A673 (cell line): ENCODE measurements at regions not wholly inside any gene's neighbourhood (a gene's known extent, or its start where the extent isn't known, plus 50 kb on each side); places are given as distances from the start of the nearest gene placed in this dataset.

ENCODE experiments used
- BruUV-seq: library from RNA; stranded (reverse); fragments of 400-500 nt; replicated peaks from 2 replicates; lab custom pipeline; 2021; lab: Mats Ljungman, UMichigan
- CTCF ChIA-PET: fragments of 300-600 bp; sonication (Branson Sonifier 250); formaldehyde crosslinking; loops from one replicate; lab custom pipeline; 2022; ENCODE audit warnings: antibody characterized with exemption; lab: Charles Lee
- POLR2A ChIA-PET: fragments of 300-600 bp; sonication (Branson Sonifier 250); formaldehyde crosslinking; loops from one replicate; lab custom pipeline; 2022; ENCODE audit warnings: antibody characterized with exemption; ENCODE audit not compliant: low non-redundant PET; lab: Charles Lee
- DNase-seq: peaks from one replicate; pipeline ENCODE4 v3.0.0-alpha.2; 2015; ENCODE audit warnings: low spot score
- H3K27ac ChIP-seq: fragments of 200-600 bp; sonication (generic); 2 replicates; pipeline ENCODE4 v1.5.1; 2016; ENCODE audit warnings: mixed run types, low read depth, mild to moderate bottlenecking, mixed read lengths, antibody characterized with exemption, low read length; ENCODE audit not compliant: poor library complexity, severe bottlenecking
- H3K27me3 ChIP-seq: fragments of 200-600 bp; sonication (generic); replicated peaks from 2 replicates; pipeline ENCODE4 v1.6.1; 2017; ENCODE audit warnings: mixed run types, low read depth, mild to moderate bottlenecking, mixed read lengths, antibody characterized with exemption, low read length; ENCODE audit not compliant: insufficient read depth, poor library complexity
- H3K36me3 ChIP-seq: fragments of 200-600 bp; sonication (generic); 2 replicates; pipeline ENCODE4 v1.6.1; 2016; ENCODE audit warnings: mixed run types, mild to moderate bottlenecking, mixed read lengths, antibody characterized with exemption, low read length; ENCODE audit not compliant: insufficient read depth, poor library complexity, severe bottlenecking
- H3K4me1 ChIP-seq: fragments of 200-600 bp; sonication (generic); 2 replicates; pipeline ENCODE4 v1.6.1; 2017; ENCODE audit warnings: mixed run types, mild to moderate bottlenecking, mixed read lengths, antibody characterized with exemption, low read length; ENCODE audit not compliant: insufficient read depth, poor library complexity, severe bottlenecking
- H3K4me3 ChIP-seq: fragments of 200-600 bp; sonication (generic); 2 replicates; pipeline ENCODE4 v1.5.1; 2016; ENCODE audit warnings: low read depth, mixed run types, mild to moderate bottlenecking, mixed read lengths, low read length; ENCODE audit not compliant: poor library complexity, severe bottlenecking
- H3K9me3 ChIP-seq: fragments of 200-600 bp; sonication (generic); 2 replicates; pipeline ENCODE4 v1.6.1; 2016; ENCODE audit warnings: mixed run types, low read depth, mild to moderate bottlenecking, mixed read lengths, antibody characterized with exemption, low read length; ENCODE audit not compliant: poor library complexity, severe bottlenecking
- CTCF ChIP-seq: fragments of 300-800, 200-600 bp; sonication (generic); conservative IDR thresholded peaks from 2 replicates; pipeline ENCODE4 v1.5.1; 2017; ENCODE audit warnings: low read depth, mild to moderate bottlenecking, antibody characterized with exemption, low read length, moderate library complexity, mixed read lengths
- EZH2 ChIP-seq: fragments of 200-600 bp; sonication (generic); IDR thresholded peaks from 2 replicates; pipeline ENCODE4 v1.6.1; 2017; ENCODE audit warnings: borderline replicate concordance, low read depth, mild to moderate bottlenecking, mixed read lengths, antibody characterized with exemption, low read length; ENCODE audit not compliant: poor library complexity, severe bottlenecking
- intact Hi-C: fragments of 100-400 bp; cut with micrococcal nuclease; formaldehyde crosslinking; loops from one replicate; pipeline ENCODE4 v1.10.0; 2022; ENCODE audit not compliant: unreplicated experiment

GRCh38 chr3:159840703-159841299, 147.8 kb upstream of the IL12A start:
- Histone ChIP-seq H3K27me3 (no peaks in the 10 kb centered on the region), H3K27ac (no peak overlapping the region), H3K36me3 (no peaks in the 10 kb centered on the region), H3K4me1 (peaks cover 10% of the 10 kb centered on the region), H3K4me3 (no peak overlapping the region), H3K9me3 (no peaks in the 10 kb centered on the region)
- BruUV-seq = no TSS peak
- POLR2A ChIA-PET = no interaction called here
- TF ChIP-seq CTCF (no peak), EZH2 (no peak)
- CTCF ChIA-PET = no interaction called here
- DNase-seq = no peak
- intact Hi-C loops = no loop called here

DNA sequence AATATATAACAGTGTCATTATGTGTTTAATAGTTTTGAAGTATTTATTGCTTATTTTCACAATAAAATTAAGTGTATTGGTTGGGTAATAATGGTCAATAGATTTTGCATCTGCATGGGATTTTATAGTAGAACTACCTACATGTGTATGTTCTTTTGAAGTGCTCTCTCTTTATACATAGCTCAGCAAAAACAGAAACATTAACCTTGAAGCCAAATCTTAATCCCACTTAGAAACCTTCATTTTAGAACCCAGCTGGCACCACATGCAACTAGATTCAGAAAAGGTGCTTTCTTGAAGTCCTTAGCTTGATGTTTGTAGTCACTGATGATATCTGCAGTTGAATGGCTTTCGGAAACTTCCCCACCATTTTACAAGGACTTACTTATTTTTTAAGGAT, 146.9 kb upstream of the IL12A start:
- no peak for DNase-seq
- intact Hi-C loops = no loop called here
- H3K36me3 ChIP-seq = no peaks in the 10 kb centered on the region
- no peak overlapping the region for H3K27ac ChIP-seq
- BruUV-seq = no TSS peak
- H3K4me3 ChIP-seq = no peak overlapping the region
- H3K9me3 ChIP-seq = no peaks in the 10 kb centered on the region
- ChIA-PET POLR2A (no interaction called here), CTCF (no interaction called here)
- H3K27me3 ChIP-seq = no peaks in the 10 kb centered on the region
- H3K4me1 ChIP-seq = peaks cover 7% of the 10 kb centered on the region
- no peak for TF ChIP-seq CTCF
- TF ChIP-seq EZH2 = no peak

DNA sequence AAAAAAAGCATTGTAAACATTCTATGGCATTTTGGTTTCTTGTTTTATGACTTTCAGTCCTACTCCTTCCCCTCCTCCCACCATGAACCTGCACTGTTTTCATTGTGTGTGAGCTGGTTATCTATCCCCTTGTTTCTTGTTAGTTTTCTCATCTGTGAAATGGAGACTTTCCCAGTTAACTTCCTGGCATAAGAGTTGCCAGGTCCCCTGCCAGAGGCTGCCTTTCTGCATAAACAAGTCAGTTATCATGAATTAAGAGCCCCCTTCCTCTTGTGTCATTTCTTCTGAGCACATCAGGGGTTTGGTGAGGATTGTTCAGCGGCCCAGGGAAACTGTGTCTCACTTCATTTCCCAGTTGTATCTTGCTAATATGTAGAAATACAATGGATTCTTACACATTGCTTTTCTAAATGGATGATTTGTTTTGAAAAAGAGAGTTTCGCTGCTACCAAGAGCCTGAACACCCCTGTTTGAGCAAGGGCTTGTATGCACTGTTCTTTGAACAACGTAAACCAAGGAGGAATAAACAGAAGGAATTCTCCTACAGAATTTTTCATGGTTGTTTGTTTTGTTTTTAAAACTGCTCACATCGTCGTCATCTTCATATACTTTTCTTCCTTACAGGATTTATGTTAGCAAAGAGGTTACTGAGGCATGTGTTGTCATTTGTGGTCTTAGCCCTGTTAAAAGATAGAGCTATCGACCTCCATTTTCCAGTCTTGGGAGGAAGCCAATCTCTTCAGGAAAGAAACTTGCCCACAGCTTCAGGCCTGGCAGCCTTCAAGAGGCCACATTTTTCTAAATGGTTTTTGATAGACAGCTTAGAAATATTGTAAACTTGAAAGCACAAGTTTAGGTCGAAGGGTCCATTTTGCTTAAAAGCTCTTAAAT, 144.6 kb upstream of the IL12A start:
- ChIA-PET CTCF (no interaction called here), POLR2A (no interaction called here)
- no peak for TF ChIP-seq EZH2
- no peak for TF ChIP-seq CTCF
- Histone ChIP-seq H3K9me3 (no peaks in the 10 kb centered on the region), H3K27me3 (no peaks in the 10 kb centered on the region), H3K4me1 (no peaks in the 10 kb centered on the region), H3K27ac (no peak overlapping the region), H3K36me3 (no peaks in the 10 kb centered on the region), H3K4me3 (no peak overlapping the region)
- no peak for DNase-seq
- no TSS peak for BruUV-seq
- intact Hi-C loops = no loop called here
